Thoracic aorta (tissue), 2 donors: ENCODE measurements at regions not wholly inside any gene's neighbourhood (a gene's known extent, or its start where the extent isn't known, plus 50 kb on each side); places are given as distances from the start of the nearest gene placed in this dataset.

Experiments used
- ATAC-seq: fragments of 150-250 bp; one replicate; pipeline ENCODE4 v1.8.0; 2017; ENCODE audit warnings: low read depth; ENCODE audit not compliant: insufficient number of reproducible peaks, low FRiP score
- DNase-seq: peaks from one replicate; pipeline ENCODE4 v3.0.0-alpha.2; 2020; ENCODE audit warnings: low spot score
- H3K27ac ChIP-seq, 2 donors: fragments of 200-600 bp; sonication (generic); 1 replicate in 1 of 2; 2 replicates in 1 of 2; pipeline ENCODE4 v1.5.1; 2016; ENCODE audit warnings: mild to moderate bottlenecking in 2 of 2, moderate library complexity in 2 of 2
- H3K27me3 ChIP-seq: fragments of 200-600 bp; sonication (generic); replicated peaks from 2 replicates; pipeline ENCODE4 v1.6.0; 2016; ENCODE audit warnings: mild to moderate bottlenecking; ENCODE audit not compliant: insufficient read depth
- H3K36me3 ChIP-seq: fragments of 200-600 bp; sonication (generic); one replicate; pipeline ENCODE4 v1.5.1; 2016
- H3K4me1 ChIP-seq, 2 donors: fragments of 200-600 bp; sonication (generic); 1 replicate in 1 of 2; 2 replicates in 1 of 2; pipeline versions ENCODE4 v1.5.1 to v1.6.0; 2016; ENCODE audit warnings: low read depth in 2 of 2, mild to moderate bottlenecking in 1 of 2; ENCODE audit not compliant: control insufficient read depth in 1 of 2
- H3K4me3 ChIP-seq: fragments of 200-600 bp; sonication (generic); 2 replicates; pipeline ENCODE4 v1.5.1; 2016; ENCODE audit warnings: mild to moderate bottlenecking
- H3K9me3 ChIP-seq: fragments of 200-600 bp; sonication (generic); 2 replicates; pipeline ENCODE4 v1.5.1; 2016
- TF ChIP-seq, protein P1 (sequence below): fragments of 200-600 bp; sonication (generic); IDR thresholded peaks from one replicate; pipeline ENCODE4 v1.5.1; 2019; ENCODE audit warnings: antibody characterized with exemption

DNA sequence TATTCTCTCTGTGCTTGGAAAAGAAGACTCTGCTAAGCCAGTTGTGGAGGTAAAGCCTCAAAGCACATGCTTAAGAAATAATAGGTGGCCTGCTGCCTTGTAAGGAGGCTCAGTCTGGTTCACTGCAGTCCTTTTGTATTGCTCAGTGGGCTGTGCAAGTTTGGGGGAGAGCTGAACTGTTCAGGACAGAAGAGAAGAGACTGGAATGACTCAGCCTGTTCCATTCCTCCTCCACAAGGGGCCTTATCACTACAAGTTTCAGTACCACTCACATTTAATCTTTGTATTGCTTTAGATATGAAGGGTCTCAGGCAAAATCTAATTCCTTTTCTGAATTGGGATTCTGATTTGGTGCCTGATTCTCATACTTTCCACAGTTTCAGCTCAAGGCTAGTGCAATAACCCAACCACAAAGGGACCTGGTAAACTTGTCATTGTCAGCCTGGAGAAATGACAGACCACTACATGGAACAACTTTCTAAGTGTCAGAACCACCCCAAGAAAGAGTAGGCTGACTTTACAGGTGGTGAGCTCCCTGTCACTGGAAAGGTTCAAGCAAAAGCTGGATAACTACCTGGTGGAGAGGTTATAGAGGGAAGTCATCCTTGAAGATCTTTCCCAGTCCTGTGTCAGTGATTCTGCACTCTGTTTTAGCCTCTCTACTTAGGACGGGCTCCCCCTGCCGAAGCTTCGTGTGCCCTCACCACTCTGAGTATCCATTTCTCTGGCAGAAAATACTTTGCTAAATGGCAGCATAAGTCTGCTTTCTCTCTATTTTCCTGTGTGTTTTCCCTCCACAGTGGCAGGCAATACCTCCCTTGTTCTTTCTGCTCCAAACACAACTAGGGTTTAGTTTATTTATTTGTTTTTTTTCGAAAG, 162.9 kb upstream of the GJB5 start:
- Histone ChIP-seq H3K27me3 (no peaks in the 10 kb centered on the region), H3K36me3 (no peaks in the 10 kb centered on the region), H3K27ac (no peak overlapping the region), H3K9me3 (no peaks in the 10 kb centered on the region), H3K4me3 (no peak overlapping the region), H3K4me1 (no peaks in the 10 kb centered on the region)
- DNase-seq (no peak), ATAC-seq (no peak)
- TF ChIP-seq, protein P1, sequence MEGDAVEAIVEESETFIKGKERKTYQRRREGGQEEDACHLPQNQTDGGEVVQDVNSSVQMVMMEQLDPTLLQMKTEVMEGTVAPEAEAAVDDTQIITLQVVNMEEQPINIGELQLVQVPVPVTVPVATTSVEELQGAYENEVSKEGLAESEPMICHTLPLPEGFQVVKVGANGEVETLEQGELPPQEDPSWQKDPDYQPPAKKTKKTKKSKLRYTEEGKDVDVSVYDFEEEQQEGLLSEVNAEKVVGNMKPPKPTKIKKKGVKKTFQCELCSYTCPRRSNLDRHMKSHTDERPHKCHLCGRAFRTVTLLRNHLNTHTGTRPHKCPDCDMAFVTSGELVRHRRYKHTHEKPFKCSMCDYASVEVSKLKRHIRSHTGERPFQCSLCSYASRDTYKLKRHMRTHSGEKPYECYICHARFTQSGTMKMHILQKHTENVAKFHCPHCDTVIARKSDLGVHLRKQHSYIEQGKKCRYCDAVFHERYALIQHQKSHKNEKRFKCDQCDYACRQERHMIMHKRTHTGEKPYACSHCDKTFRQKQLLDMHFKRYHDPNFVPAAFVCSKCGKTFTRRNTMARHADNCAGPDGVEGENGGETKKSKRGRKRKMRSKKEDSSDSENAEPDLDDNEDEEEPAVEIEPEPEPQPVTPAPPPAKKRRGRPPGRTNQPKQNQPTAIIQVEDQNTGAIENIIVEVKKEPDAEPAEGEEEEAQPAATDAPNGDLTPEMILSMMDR: no peak

- H3K27ac ChIP-seq: no peak overlapping the region
- no peaks in the 10 kb centered on the region for H3K4me1 ChIP-seq
- ATAC-seq: no peak
- TF ChIP-seq, protein P1: peak; percentile 35
- H3K4me3 ChIP-seq: no peak overlapping the region
- H3K36me3 ChIP-seq: no peaks in the 10 kb centered on the region
- H3K9me3 ChIP-seq: no peaks in the 10 kb centered on the region
- H3K27me3 ChIP-seq: no peaks in the 10 kb centered on the region
- no peak for DNase-seq
Observed at GRCh38 chr1:34597877-34598514, 156.9 kb upstream of the GJB5 start.

- TF ChIP-seq, protein P1: no peak
- Histone ChIP-seq H3K4me3 (no peak overlapping the region), H3K27me3 (no peaks in the 10 kb centered on the region), H3K9me3 (no peaks in the 10 kb centered on the region), H3K4me1 (no peaks in the 10 kb centered on the region), H3K36me3 (no peaks in the 10 kb centered on the region), H3K27ac (no peak overlapping the region)
- ATAC-seq (no peak), DNase-seq (no peak)
Observed at GRCh38 chr1:34602907-34603306, 151.9 kb upstream of the GJB5 start.

DNA sequence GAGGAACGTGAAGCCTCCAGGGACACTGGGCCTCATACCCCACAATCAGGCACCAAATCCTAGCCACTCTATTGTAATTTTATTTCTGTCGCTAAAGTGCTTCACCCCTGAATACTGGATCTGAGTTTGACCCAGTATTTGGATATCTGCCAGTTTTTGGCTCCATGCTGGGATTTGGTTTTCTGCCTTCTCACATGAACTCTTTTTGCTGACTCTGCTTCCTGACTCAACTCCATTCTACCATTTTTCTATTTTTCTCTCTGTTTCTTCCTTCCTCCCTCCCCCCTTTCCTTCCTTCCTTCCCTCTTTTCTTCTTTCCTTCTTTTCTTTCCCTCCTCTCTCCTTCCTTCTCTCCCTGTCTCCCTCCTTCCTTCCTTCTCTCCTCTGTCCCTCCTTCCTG, 151.3 kb upstream of the GJB5 start:
- no peak for DNase-seq
- Histone ChIP-seq H3K36me3 (no peaks in the 10 kb centered on the region), H3K4me1 (no peaks in the 10 kb centered on the region), H3K27me3 (no peaks in the 10 kb centered on the region), H3K4me3 (no peak overlapping the region), H3K27ac (no peak overlapping the region), H3K9me3 (no peaks in the 10 kb centered on the region)
- TF ChIP-seq, protein P1: no peak
- ATAC-seq: no peak

GRCh38 chr1:34606504-34606903, 148.3 kb upstream of the GJB5 start:
- ATAC-seq (no peak), DNase-seq (no peak)
- Histone ChIP-seq H3K9me3 (no peaks in the 10 kb centered on the region), H3K4me1 (no peaks in the 10 kb centered on the region), H3K36me3 (no peaks in the 10 kb centered on the region), H3K27me3 (no peaks in the 10 kb centered on the region), H3K27ac (no peak overlapping the region), H3K4me3 (no peak overlapping the region)
- TF ChIP-seq, protein P1: no peak
